Keratinocyte (primary cell): ENCODE measurements at regions not wholly inside any gene's neighbourhood (a gene's known extent, or its start where the extent isn't known, plus 50 kb on each side); places are given as distances from the start of the nearest gene placed in this dataset.

Experiments used
- DNase-seq: peaks from one replicate; pipeline ENCODE4 v3.0.0-alpha.2; 2011; ENCODE audit warnings: low read depth, missing footprints, low spot score
- FAIRE-seq: peaks from 2 replicates; lab custom pipeline; 2011; peaks lifted over from hg19 to GRCh38; lab: Jason Lieb, UNC
- H2AFZ ChIP-seq: 2 replicates; pipeline ENCODE4 v1.6.0; 2012; ENCODE audit warnings: low read length, control low read depth, inconsistent platforms; ENCODE audit not compliant: control insufficient read depth
- H3K27ac ChIP-seq: 2 replicates; pipeline ENCODE4 v1.5.1; 2011; ENCODE audit warnings: low read length; ENCODE audit not compliant: control insufficient read depth, insufficient read depth
- H3K27me3 ChIP-seq: 3 replicates; pipeline ENCODE4 v1.6.0; 2011; ENCODE audit warnings: low read length; ENCODE audit not compliant: control insufficient read depth, insufficient read depth; ENCODE audit errors: extremely low read depth
- H3K36me3 ChIP-seq, 2 experiments: 2 replicates in 1 of 2; 3 replicates in 1 of 2; pipeline ENCODE4 v1.5.1; 2011; ENCODE audit warnings: low read length in 2 of 2, mild to moderate bottlenecking in 1 of 2; ENCODE audit not compliant: control insufficient read depth in 2 of 2, insufficient read depth in 2 of 2; ENCODE audit errors: extremely low read depth in 1 of 2
- H3K4me1 ChIP-seq: 3 replicates; pipeline ENCODE4 v1.5.1; 2011; ENCODE audit warnings: low read length; ENCODE audit not compliant: control insufficient read depth, insufficient read depth; ENCODE audit errors: extremely low read depth
- H3K4me2 ChIP-seq: 3 replicates; pipeline ENCODE4 v1.6.0; 2011; ENCODE audit warnings: low read depth, low read length; ENCODE audit not compliant: control insufficient read depth, insufficient read depth; ENCODE audit errors: extremely low read depth
- H3K4me3 ChIP-seq, 3 experiments: fragments of 200-600 bp in 1 of 3; sonication (generic) in 1 of 3; 2 replicates in 2 of 3; 3 replicates in 1 of 3; pipeline ENCODE4 v1.5.1; 2011 to 2016; ENCODE audit warnings: low read length in 3 of 3, mild to moderate bottlenecking in 3 of 3, control low read depth in 2 of 3, inconsistent platforms in 1 of 3, low read depth in 1 of 3, mixed read lengths in 1 of 3, mixed run types in 1 of 3, moderate library complexity in 1 of 3; ENCODE audit not compliant: control insufficient read depth in 2 of 3, insufficient read depth in 2 of 3; ENCODE audit errors: extremely low read depth in 1 of 3
- H3K79me2 ChIP-seq: 2 replicates; pipeline ENCODE4 v1.6.0; 2012; ENCODE audit warnings: low read length; ENCODE audit not compliant: control insufficient read depth, insufficient read depth
- H3K9ac ChIP-seq: 3 replicates; pipeline ENCODE4 v1.6.0; 2011; ENCODE audit warnings: low read length; ENCODE audit not compliant: control insufficient read depth, insufficient read depth; ENCODE audit errors: extremely low read depth
- H3K9me1 ChIP-seq: 3 replicates; pipeline ENCODE4 v1.6.0; 2011; ENCODE audit warnings: low read length; ENCODE audit not compliant: control insufficient read depth, insufficient read depth; ENCODE audit errors: extremely low read depth
- H3K9me3 ChIP-seq: 2 replicates; pipeline ENCODE4 v1.5.1; 2012; ENCODE audit warnings: low read depth, low read length; ENCODE audit not compliant: control insufficient read depth
- H4K20me1 ChIP-seq: 3 replicates; pipeline ENCODE4 v1.6.0; 2011; ENCODE audit warnings: low read length; ENCODE audit not compliant: control insufficient read depth, insufficient read depth; ENCODE audit errors: extremely low read depth
- CTCF ChIP-seq, 3 experiments: IDR thresholded peaks in 1 of 3; conservative IDR thresholded peaks in 1 of 3; optimal IDR thresholded peaks in 1 of 3; 2 replicates in 2 of 3; 3 replicates in 1 of 3; pipeline versions ENCODE3 to v1.5.1; 2011; ENCODE audit warnings: low read length in 3 of 3, mild to moderate bottlenecking in 3 of 3, moderate library complexity in 2 of 3, control low read depth in 1 of 3, inconsistent platforms in 1 of 3; ENCODE audit not compliant: insufficient read depth in 2 of 3; ENCODE audit errors: extremely low read depth in 1 of 3
- EZH2 ChIP-seq: IDR thresholded peaks from one replicate; pipeline ENCODE4 v1.6.1; 2012; ENCODE audit warnings: inconsistent platforms, mild to moderate bottlenecking, low read length, moderate library complexity
- dilution Hi-C: fragments of 300-500 bp; cut with MboI; formaldehyde crosslinking; loops from one replicate; pipeline ENCODE4 v1.7.0; 2020; ENCODE audit warnings: low sequenced_read_pairs; ENCODE audit not compliant: extremely low pct_ligation_motif_present

- H3K9me3 ChIP-seq: no peaks in the 10 kb centered on the region
- no peaks in the 10 kb centered on the region for H3K36me3 ChIP-seq
- no peaks in the 10 kb centered on the region for H3K79me2 ChIP-seq
- DNase-seq (no peak), FAIRE-seq (no peak)
- H2AFZ ChIP-seq: no peak overlapping the region
- H4K20me1 ChIP-seq: no peaks in the 10 kb centered on the region
- TF ChIP-seq EZH2 (no peak), CTCF (optimal IDR thresholded peaks at IDR 0.05 in 1 of 3, IDR thresholded peaks at IDR 0.05 in 1 of 3, conservative IDR thresholded peaks at IDR 0.05 in 1 of 3; ENCODE audit: extremely low read depth in 1 of 3, insufficient read depth in 2 of 3, low read length in 3 of 3) (no peak)
- no peak overlapping the region for H3K4me3 ChIP-seq
- no peaks in the 10 kb centered on the region for H3K9me1 ChIP-seq
- no peaks in the 10 kb centered on the region for H3K27me3 ChIP-seq
- dilution Hi-C loops: no loop called here
- no peak overlapping the region for H3K4me2 ChIP-seq
- H3K4me1 ChIP-seq: no peaks in the 10 kb centered on the region
- no peak overlapping the region for H3K9ac ChIP-seq
- no peak overlapping the region for H3K27ac ChIP-seq
These were observed 791.0 kb upstream of the ADGRL4 start for GRCh38 chr1:79797487-79797886.

GRCh38 chr1:79796434-79796833 is 789.9 kb upstream of the ADGRL4 start:
- Histone ChIP-seq H3K27me3 (no peaks in the 10 kb centered on the region), H3K4me2 (no peak overlapping the region), H3K9me1 (no peaks in the 10 kb centered on the region), H4K20me1 (no peaks in the 10 kb centered on the region), H3K4me1 (no peaks in the 10 kb centered on the region), H3K79me2 (no peaks in the 10 kb centered on the region), H3K36me3 (no peaks in the 10 kb centered on the region), H2AFZ (no peak overlapping the region), H3K27ac (no peak overlapping the region), H3K9ac (no peak overlapping the region), H3K4me3 (no peak overlapping the region), H3K9me3 (no peaks in the 10 kb centered on the region)
- FAIRE-seq: no peak
- TF ChIP-seq EZH2 (no peak), CTCF (optimal IDR thresholded peaks at IDR 0.05 in 1 of 3, IDR thresholded peaks at IDR 0.05 in 1 of 3, conservative IDR thresholded peaks at IDR 0.05 in 1 of 3; ENCODE audit: extremely low read depth in 1 of 3, insufficient read depth in 2 of 3, low read length in 3 of 3) (no peak)
- no peak for DNase-seq
- dilution Hi-C loops: no loop called here
